ENCODE measurements at regions not wholly inside any gene's neighbourhood (a gene's known extent, or its start where the extent isn't known, plus 50 kb on each side); places are given as distances from the start of the nearest gene placed in this dataset.
A peak's percentile ranks its signal among the peaks of the same experiment; 100 is the strongest.

GRCh38 chr5:158398360-158399201, 539.6 kb upstream of the CLINT1 start:
- DNase-seq (ENCODE audit: low spot score): peak; percentile 95

- no peak for DNase-seq (ENCODE audit: low spot score)
Measured at GRCh38 chr5:158397278-158397677, 538.3 kb upstream of the CLINT1 start.

GRCh38 chr5:158394102-158394501, 535.2 kb upstream of the CLINT1 start:
- DNase-seq (ENCODE audit: low spot score): no peak

- DNase-seq (ENCODE audit: low spot score): no peak
Measured at GRCh38 chr5:158393457-158393856, 534.5 kb upstream of the CLINT1 start.

- no peak for DNase-seq (ENCODE audit: low spot score)
Measured at GRCh38 chr5:158392753-158393152, 533.8 kb upstream of the CLINT1 start.

- DNase-seq (ENCODE audit: low spot score): peak; percentile 20
Measured at GRCh38 chr5:158390577-158390976, 531.6 kb upstream of the CLINT1 start.

- DNase-seq (ENCODE audit: low spot score): no peak
Measured at GRCh38 chr5:158389786-158390185, 530.8 kb upstream of the CLINT1 start.

GRCh38 chr5:158388021-158388420, 529.1 kb upstream of the CLINT1 start:
- DNase-seq (ENCODE audit: low spot score): no peak

GRCh38 chr5:158387499-158387898, 528.6 kb upstream of the CLINT1 start:
- DNase-seq (ENCODE audit: low spot score): no peak

GRCh38 chr5:158385982-158386381, 527.0 kb upstream of the CLINT1 start:
- DNase-seq (ENCODE audit: low spot score): no peak

- no peak for DNase-seq (ENCODE audit: low spot score)
Measured at GRCh38 chr5:158384535-158385481, 525.9 kb upstream of the CLINT1 start.

- DNase-seq (ENCODE audit: low spot score): no peak
Measured at GRCh38 chr5:158383486-158383885, 524.5 kb upstream of the CLINT1 start.

GRCh38 chr5:158382473-158382872, 523.5 kb upstream of the CLINT1 start:
- no peak for DNase-seq (ENCODE audit: low spot score)

- no peak for DNase-seq (ENCODE audit: low spot score)
Measured at GRCh38 chr5:158381614-158382160, 522.7 kb upstream of the CLINT1 start.

- no peak for DNase-seq (ENCODE audit: low spot score)
Measured at GRCh38 chr5:158380661-158381060, 521.7 kb upstream of the CLINT1 start.

GRCh38 chr5:158378931-158379330, 520.0 kb upstream of the CLINT1 start:
- no peak for DNase-seq (ENCODE audit: low spot score)

- no peak for DNase-seq (ENCODE audit: low spot score)
Measured at GRCh38 chr5:158376679-158377078, 517.7 kb upstream of the CLINT1 start.

- DNase-seq (ENCODE audit: low spot score): no peak
Measured at GRCh38 chr5:158375531-158375930, 516.6 kb upstream of the CLINT1 start.

GRCh38 chr5:158373608-158374395, 514.9 kb upstream of the CLINT1 start:
- DNase-seq (ENCODE audit: low spot score): no peak

- DNase-seq (ENCODE audit: low spot score): no peak
Measured at GRCh38 chr5:158369241-158369640, 510.3 kb upstream of the CLINT1 start.

GRCh38 chr5:158368686-158369085, 509.7 kb upstream of the CLINT1 start:
- no peak for DNase-seq (ENCODE audit: low spot score)

- no peak for DNase-seq (ENCODE audit: low spot score)
Measured at GRCh38 chr5:158364367-158364766, 505.4 kb upstream of the CLINT1 start.

Data from NAMALWA (cell line).